ENCODE measurements at regions not wholly inside any gene's neighbourhood (a gene's known extent, or its start where the extent isn't known, plus 50 kb on each side); places are given as distances from the start of the nearest gene placed in this dataset.
A peak's percentile ranks its signal among the peaks of the same experiment; 100 is the strongest.

DNA sequence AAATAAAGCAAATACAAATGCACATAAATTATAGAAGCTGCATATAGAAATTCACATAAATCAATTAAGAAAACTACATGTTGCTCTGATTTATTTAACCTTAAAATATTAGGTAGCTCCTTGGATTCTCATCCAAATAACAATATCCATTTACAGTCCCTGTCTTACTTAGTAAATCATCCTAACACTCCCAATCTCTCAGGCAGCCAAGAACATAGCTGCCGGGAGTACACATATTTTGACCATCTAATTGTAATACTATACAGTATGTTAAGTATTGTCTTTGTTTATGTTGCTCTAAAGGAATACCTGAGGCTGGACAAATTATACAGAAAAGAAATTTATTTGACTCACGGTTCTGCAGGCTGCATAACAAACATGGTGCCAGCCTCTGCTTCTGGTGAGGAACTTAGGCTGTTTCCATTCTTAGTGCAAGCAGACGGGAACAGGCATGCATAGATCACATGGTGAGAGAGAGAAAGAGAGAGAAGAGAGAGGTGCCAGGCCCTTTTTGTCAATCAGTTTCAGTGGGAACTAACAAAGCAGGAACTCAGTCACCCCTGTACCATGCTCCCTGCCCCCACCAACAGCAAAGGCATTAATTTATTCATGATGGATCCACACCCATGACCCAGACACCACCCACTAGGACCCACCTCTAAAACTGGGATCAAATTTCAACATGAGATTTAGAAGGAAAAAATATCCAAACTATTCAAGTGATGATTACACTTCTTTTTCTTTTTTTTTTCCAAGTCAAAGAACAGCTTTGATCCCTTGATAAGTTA is 614.8 kb upstream of the TECRL start:
- Histone ChIP-seq H3K9ac (ENCODE audit: low read depth, low read length) (no peak overlapping the region), H3K27ac (ENCODE audit: low read length) (no peak overlapping the region)
- no peak for ATAC-seq (ENCODE audit: insufficient read depth, low read depth)

DNA sequence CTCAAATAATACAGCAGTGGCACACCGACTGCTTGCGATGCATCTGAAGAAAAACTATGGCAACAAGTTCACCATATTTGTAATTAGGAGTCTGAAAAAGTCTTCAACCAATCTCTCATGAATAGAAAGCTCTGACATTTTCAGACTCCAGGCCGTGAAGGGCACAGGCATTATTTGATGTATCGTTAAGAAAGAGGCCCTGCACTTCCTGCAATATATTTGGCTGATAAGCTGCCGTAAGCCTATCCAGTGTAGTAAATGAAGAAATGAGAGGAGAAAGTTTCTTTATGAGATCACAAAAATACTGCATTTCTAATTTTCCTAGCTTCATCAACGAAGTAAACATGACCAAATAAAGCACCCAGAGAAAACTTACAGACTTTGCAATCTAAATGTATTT is 613.8 kb upstream of the TECRL start:
- H3K27ac ChIP-seq (ENCODE audit: low read length) = peak overlapping the region; percentile 3; the same call in 1 of the 2 replicates
- DNase-seq (no peak), ATAC-seq (ENCODE audit: insufficient read depth, low read depth) (no peak)
- H4K20me1 ChIP-seq (ENCODE audit: insufficient read depth, low read length) = no peaks in the 10 kb centered on the region
- no peaks in the 10 kb centered on the region for H3K79me2 ChIP-seq (ENCODE audit: insufficient read depth, low read length)
- no peak for TF ChIP-seq EZH2 (IDR thresholded peaks at IDR 0.05; ENCODE audit: borderline replicate concordance, low read depth, low read length, severe bottlenecking)
- H3K9ac ChIP-seq (ENCODE audit: low read depth, low read length) = no peak overlapping the region
- H3K4me1 ChIP-seq (ENCODE audit: insufficient read depth, low read length) = peaks cover 19% of the 10 kb centered on the region
- H3K4me2 ChIP-seq (ENCODE audit: insufficient read depth, low read length) = no peak overlapping the region
- H3K36me3 ChIP-seq (ENCODE audit: insufficient read depth, low read length) = no peaks in the 10 kb centered on the region
- no peak overlapping the region for H3K4me3 ChIP-seq (ENCODE audit: low read depth in 1 of 2, low read length in 2 of 2)
- H3K9me3 ChIP-seq (ENCODE audit: insufficient read depth, low read length, severe bottlenecking) = peaks cover 4% of the 10 kb centered on the region
- 0 out of 2 replicates have a peak overlapping the region, but pooled peaks have one; percentile 8 for H2AFZ ChIP-seq (ENCODE audit: low read depth, low read length)
- H3K27me3 ChIP-seq (ENCODE audit: insufficient read depth, low read length, poor library complexity) = no peaks in the 10 kb centered on the region

More for the DNA sequence above, 614.8 kb upstream of the TECRL start:
- H3K79me2 ChIP-seq (ENCODE audit: insufficient read depth, low read length) = no peaks in the 10 kb centered on the region
- H3K4me2 ChIP-seq (ENCODE audit: insufficient read depth, low read length) = no peak overlapping the region
- H3K4me3 ChIP-seq (ENCODE audit: low read depth in 1 of 2, low read length in 2 of 2) = no peak overlapping the region
- no peaks in the 10 kb centered on the region for H3K27me3 ChIP-seq (ENCODE audit: insufficient read depth, low read length, poor library complexity)
- no peaks in the 10 kb centered on the region for H3K36me3 ChIP-seq (ENCODE audit: insufficient read depth, low read length)
- no peak overlapping the region for H2AFZ ChIP-seq (ENCODE audit: low read depth, low read length)
- peaks cover 4% of the 10 kb centered on the region for H3K9me3 ChIP-seq (ENCODE audit: insufficient read depth, low read length, severe bottlenecking)
- H4K20me1 ChIP-seq (ENCODE audit: insufficient read depth, low read length) = no peaks in the 10 kb centered on the region
- no peak for TF ChIP-seq EZH2 (IDR thresholded peaks at IDR 0.05; ENCODE audit: borderline replicate concordance, low read depth, low read length, severe bottlenecking)
- TF ChIP-seq, protein P1, sequence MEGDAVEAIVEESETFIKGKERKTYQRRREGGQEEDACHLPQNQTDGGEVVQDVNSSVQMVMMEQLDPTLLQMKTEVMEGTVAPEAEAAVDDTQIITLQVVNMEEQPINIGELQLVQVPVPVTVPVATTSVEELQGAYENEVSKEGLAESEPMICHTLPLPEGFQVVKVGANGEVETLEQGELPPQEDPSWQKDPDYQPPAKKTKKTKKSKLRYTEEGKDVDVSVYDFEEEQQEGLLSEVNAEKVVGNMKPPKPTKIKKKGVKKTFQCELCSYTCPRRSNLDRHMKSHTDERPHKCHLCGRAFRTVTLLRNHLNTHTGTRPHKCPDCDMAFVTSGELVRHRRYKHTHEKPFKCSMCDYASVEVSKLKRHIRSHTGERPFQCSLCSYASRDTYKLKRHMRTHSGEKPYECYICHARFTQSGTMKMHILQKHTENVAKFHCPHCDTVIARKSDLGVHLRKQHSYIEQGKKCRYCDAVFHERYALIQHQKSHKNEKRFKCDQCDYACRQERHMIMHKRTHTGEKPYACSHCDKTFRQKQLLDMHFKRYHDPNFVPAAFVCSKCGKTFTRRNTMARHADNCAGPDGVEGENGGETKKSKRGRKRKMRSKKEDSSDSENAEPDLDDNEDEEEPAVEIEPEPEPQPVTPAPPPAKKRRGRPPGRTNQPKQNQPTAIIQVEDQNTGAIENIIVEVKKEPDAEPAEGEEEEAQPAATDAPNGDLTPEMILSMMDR (IDR thresholded peaks at IDR 0.05; ENCODE audit: borderline replicate concordance, extremely low read depth, low read length, poor library complexity, severe bottlenecking) = no peak
- H3K4me1 ChIP-seq (ENCODE audit: insufficient read depth, low read length) = peaks cover 19% of the 10 kb centered on the region
- DNase-seq = no peak

DNA sequence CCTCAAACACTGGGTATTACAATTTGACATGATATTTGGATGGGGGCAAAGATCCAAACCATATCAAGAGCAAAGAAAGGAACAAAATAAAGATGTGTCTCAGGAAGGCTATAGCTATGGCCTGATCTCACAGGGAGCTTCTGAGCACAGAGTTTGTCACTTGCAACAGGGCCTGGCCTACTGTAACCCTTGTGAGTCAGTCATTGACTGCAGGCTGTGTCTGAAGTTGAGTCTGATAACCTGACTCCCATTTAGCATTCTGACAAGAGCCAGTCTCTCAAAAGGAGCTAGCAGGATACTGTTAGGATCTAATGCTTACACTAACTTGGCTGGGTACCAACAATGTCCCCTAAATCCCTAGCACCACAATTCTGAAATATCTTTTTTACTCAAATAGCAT is 612.5 kb upstream of the TECRL start:
- Histone ChIP-seq H3K4me1 (ENCODE audit: insufficient read depth, low read length) (peaks cover 19% of the 10 kb centered on the region), H3K4me3 (ENCODE audit: low read depth in 1 of 2, low read length in 2 of 2) (no peak overlapping the region), H4K20me1 (ENCODE audit: insufficient read depth, low read length) (no peaks in the 10 kb centered on the region), H3K79me2 (ENCODE audit: insufficient read depth, low read length) (no peaks in the 10 kb centered on the region), H3K9ac (ENCODE audit: low read depth, low read length) (no peak overlapping the region), H3K27ac (ENCODE audit: low read length) (peak overlapping the region; percentile 12; the same call in 1 of the 2 replicates), H3K36me3 (ENCODE audit: insufficient read depth, low read length) (no peaks in the 10 kb centered on the region), H3K27me3 (ENCODE audit: insufficient read depth, low read length, poor library complexity) (no peaks in the 10 kb centered on the region), H2AFZ (ENCODE audit: low read depth, low read length) (peak overlapping the region; percentile 15; the same call in 1 of the 2 replicates), H3K4me2 (ENCODE audit: insufficient read depth, low read length) (no peak overlapping the region), H3K9me3 (ENCODE audit: insufficient read depth, low read length, severe bottlenecking) (peaks cover 4% of the 10 kb centered on the region)
- DNase-seq = no peak
- TF ChIP-seq EZH2 (IDR thresholded peaks at IDR 0.05; ENCODE audit: borderline replicate concordance, low read depth, low read length, severe bottlenecking) = no peak
- TF ChIP-seq, protein P1 (IDR thresholded peaks at IDR 0.05; ENCODE audit: borderline replicate concordance, extremely low read depth, low read length, poor library complexity, severe bottlenecking) = no peak
- ATAC-seq (ENCODE audit: insufficient read depth, low read depth) = no peak

DNA sequence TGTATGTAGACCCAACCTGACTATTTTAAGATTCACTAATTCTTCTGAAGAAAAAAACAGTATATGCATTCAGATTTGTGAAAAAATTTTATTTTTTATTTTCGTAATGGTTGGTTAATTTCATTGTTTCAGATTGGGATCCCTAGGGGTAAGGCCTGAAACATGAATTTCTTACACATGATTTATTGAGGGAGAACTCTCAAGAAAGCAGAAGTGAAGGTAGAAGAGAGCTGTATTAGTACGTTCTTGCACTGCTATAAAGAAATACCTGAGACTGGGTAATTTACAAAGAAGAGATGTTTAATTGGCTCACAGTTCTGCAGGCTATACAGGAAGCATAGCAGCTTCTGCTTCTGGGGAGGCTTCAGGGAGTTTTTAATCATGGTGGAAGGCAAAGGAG is 611.9 kb upstream of the TECRL start:
- Histone ChIP-seq H4K20me1 (ENCODE audit: insufficient read depth, low read length) (no peaks in the 10 kb centered on the region), H3K4me2 (ENCODE audit: insufficient read depth, low read length) (no peak overlapping the region), H3K4me3 (ENCODE audit: low read depth in 1 of 2, low read length in 2 of 2) (no peak overlapping the region), H3K79me2 (ENCODE audit: insufficient read depth, low read length) (no peaks in the 10 kb centered on the region), H3K9ac (ENCODE audit: low read depth, low read length) (no peak overlapping the region), H3K9me3 (ENCODE audit: insufficient read depth, low read length, severe bottlenecking) (peaks cover 4% of the 10 kb centered on the region), H3K27me3 (ENCODE audit: insufficient read depth, low read length, poor library complexity) (no peaks in the 10 kb centered on the region), H2AFZ (ENCODE audit: low read depth, low read length) (no peak overlapping the region), H3K4me1 (ENCODE audit: insufficient read depth, low read length) (peaks cover 19% of the 10 kb centered on the region), H3K36me3 (ENCODE audit: insufficient read depth, low read length) (no peaks in the 10 kb centered on the region), H3K27ac (ENCODE audit: low read length) (no peak overlapping the region)
- ATAC-seq (ENCODE audit: insufficient read depth, low read depth) (no peak), DNase-seq (no peak)
- TF ChIP-seq, protein P1 (IDR thresholded peaks at IDR 0.05; ENCODE audit: borderline replicate concordance, extremely low read depth, low read length, poor library complexity, severe bottlenecking) = no peak
